SIG-M5 treated with dmso at 0.1 percent for 504 hours (cell line): ENCODE measurements at regions not wholly inside any gene's neighbourhood (a gene's known extent, or its start where the extent isn't known, plus 50 kb on each side); places are given as distances from the start of the nearest gene placed in this dataset.

Experiments used
- DNase-seq: peaks from one replicate; lab custom pipeline; 2025; ENCODE audit not compliant: unreplicated experiment; lab: John Stamatoyannopoulos, UW

DNA sequence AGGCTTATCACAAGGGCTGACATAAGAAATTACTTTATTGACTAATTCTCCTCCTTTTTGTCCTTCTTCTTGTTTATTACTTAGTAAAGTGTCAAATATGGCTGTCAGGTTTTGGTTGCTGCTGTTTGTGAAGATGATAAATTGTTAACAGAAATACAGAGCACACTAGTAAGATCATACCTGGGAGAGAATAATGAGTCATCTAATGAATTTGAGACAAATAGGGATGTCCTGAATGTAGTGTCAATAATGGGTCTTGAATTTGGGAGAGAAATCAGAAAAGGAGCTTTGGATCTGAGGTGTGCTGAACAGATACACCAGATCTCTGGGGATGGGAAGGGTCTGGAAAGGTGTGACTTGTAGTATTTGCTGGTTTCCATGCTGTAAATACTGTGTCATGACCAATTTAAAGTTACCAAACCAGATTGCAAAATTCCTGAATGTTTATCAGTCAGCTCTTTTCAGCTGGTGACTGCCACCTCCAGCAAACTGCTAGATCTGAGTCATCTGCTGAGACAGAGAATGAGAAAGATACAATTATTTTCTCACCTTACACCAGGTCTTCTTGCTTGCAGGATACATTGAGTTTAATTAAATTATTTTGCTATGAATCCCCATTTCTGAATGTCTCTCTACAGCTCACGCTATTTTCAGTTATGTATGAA is 76.7 kb upstream of the SATB1 start:
- no peak for DNase-seq

DNA sequence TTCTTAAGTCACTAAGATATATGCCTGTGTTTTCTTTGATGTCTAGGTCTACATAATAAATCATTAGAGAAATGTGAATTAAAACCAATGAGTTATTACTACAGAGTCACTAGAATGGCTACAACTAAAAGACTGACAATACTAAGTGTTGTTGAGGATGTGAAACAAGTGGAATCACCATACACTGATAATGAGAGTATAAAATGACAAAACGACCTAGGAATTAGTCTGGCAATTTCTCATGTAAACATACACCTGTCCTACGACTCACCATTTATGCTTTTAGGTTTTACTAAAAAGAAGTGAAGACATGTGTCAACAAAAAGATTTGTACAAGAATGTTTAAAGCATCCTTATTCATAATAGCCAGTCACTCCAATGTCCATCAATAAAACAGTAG is 75.2 kb upstream of the SATB1 start:
- no peak for DNase-seq

DNA sequence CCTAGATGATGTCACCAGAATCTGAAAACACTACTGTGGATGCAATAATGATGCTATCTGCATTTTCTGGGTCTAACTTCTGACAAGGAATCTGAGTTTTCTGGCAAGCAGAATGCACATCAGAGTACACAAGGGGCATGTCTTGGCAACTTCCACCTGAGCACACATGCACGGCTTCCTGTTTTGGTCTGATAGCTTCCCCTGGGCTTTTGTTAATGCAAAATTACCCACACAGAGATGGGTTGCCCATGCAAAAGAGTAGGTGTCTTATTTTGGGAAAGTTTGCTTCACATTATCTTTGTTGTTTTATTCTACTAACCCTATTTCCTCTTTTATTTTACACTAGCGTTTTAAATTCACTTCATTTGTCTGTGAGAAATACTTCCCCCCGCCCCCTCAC is 74.2 kb upstream of the SATB1 start:
- no peak for DNase-seq

DNA sequence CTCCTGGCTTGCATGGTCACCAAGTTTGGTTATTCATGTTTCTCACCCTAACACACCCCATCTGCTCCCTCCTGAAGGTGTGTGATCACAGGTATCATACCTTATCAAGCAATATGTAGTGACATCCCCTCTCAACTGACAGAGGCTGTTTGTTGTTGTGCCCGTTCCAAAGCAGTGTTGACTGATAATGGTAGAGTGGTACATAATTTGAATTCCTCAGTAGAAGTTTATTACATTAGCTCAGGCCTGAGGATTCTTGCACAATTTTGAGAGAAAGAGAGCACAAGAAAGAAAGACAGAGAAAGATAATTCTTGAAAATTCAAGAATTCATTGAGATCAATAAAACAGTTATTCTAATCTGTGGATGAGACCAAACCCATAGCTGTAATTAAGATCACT is 69.1 kb upstream of the SATB1 start:
- no peak for DNase-seq

DNA sequence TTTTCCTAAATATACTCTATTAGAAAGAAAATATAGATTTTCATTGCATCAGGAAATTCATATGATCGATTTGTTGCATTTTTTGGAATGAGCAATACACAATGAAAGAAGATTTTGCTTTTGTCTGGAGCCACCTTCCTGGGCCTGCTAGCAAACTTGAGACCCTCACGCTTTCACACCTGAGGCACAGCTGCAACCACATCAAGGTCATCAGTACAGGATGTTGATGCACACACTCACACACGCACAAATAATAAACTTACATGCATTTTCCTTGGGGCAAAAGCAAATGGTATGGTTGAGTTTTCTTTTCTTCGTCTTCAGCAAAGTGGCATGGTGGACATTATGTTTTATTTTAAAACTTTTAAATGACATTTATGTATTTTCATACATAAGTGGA is 64.8 kb upstream of the SATB1 start:
- no peak for DNase-seq

DNA sequence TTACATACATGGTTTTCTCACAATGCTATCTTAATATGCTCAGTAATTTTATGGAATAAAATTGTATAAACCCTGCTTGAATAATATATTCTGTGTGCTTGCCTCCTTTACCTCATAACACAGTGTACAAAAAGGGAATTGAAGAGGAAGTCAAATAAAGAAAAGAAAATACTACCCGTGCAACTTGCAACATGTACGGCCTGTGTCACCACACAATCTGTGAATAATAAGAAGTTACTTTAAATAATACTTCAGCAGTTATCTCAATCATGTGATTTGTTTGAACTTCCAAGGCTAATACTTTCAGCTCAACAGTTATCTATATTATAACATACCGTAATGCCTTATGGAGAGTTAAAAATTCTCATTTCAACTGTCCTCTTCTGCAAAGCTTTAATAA is 58.1 kb upstream of the SATB1 start:
- no peak for DNase-seq

DNA sequence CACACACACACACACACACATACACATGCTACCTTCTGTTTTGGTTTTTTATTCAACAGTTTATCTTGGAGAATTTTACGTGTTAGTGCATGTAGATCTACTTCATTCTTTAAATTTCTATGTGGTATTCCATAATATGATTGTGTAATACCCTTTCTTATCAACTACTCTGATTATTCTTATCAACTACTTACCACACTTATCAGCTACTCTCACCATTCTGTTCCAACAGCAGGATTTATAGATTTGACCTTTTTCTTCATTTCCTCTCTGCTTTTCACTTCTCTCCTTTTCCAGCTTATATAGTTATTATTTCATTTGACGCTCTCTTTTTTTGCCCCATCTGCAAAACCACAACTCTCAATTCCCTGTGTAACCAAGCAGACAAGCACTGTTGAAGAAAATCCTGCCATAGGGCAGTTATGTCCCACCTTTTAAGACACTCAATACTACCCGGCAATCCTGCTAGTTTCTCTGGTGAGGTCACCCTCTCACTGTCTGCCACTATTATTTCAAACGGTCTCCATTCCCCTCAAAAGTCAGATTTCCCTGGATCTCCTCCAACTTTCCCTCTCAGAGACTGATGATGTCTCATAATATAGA is 56.9 kb upstream of the SATB1 start:
- no peak for DNase-seq

DNA sequence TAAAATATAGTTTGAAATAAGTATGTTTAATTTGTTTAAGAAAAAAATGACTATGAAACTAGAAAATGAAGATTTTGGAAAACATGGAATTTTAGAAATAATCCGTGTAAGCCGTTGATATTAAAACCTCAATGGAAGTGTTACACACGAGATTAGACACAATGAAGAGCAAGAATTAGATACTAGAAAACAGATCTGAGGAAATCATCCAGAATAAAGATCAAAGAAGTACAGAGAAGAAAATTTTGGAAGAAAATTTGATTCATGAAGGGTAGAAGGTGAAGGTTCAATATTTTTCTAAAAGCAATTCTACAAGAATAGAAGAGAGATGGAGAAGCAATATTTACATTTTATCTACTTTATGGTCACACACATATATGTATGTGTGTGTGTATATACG is 52.5 kb upstream of the SATB1 start:
- no peak for DNase-seq
